Uterus (tissue), 2 donors: ENCODE measurements at regions not wholly inside any gene's neighbourhood (a gene's known extent, or its start where the extent isn't known, plus 50 kb on each side); places are given as distances from the start of the nearest gene placed in this dataset.

Experiments
- CTCF ChIP-seq, 4 experiments: fragments of 200-600 bp in 2 of 4; fragments of 450-650 bp in 2 of 4; sonication (generic) in 2 of 4; IDR thresholded peaks; one replicate each; pipeline ENCODE4 v1.5.1; 2016 to 2019; ENCODE audit warnings: antibody characterized with exemption in 4 of 4, mild to moderate bottlenecking in 2 of 4, moderate library complexity in 1 of 4
- POLR2A ChIP-seq, 2 donors: fragments of 450-650 bp; IDR thresholded peaks; one replicate each; pipeline ENCODE4 v1.6.1; 2016; ENCODE audit warnings: antibody characterized with exemption in 2 of 2, mild to moderate bottlenecking in 1 of 2, moderate library complexity in 1 of 2

GRCh38 chr20:52829111-52829510 is 143.0 kb upstream of the TSHZ2 start:
- TF ChIP-seq CTCF (IDR thresholded peaks at IDR 0.05) (no peak), POLR2A (IDR thresholded peaks at IDR 0.05) (no peak)
